Left ventricle myocardium inferior (tissue), 1 donor: ENCODE measurements at regions not wholly inside any gene's neighbourhood (a gene's known extent, or its start where the extent isn't known, plus 50 kb on each side); places are given as distances from the start of the nearest gene placed in this dataset.

Experiments
- DNase-seq: peaks from one replicate; pipeline ENCODE4 v3.0.0-alpha.2; 2020
- H3K27ac ChIP-seq: fragments of 200-600 bp; replicated peaks from 2 replicates; pipeline ENCODE4 v1.8.0; 2021
- H3K27me3 ChIP-seq: fragments of 200-600 bp; 2 replicates; pipeline ENCODE4 v1.8.0; 2021; ENCODE audit warnings: low read depth
- H3K36me3 ChIP-seq: fragments of 200-600 bp; 2 replicates; pipeline ENCODE4 v1.8.0; 2021
- H3K4me1 ChIP-seq: fragments of 200-600 bp; 2 replicates; pipeline ENCODE4 v1.8.0; 2021
- H3K4me3 ChIP-seq: fragments of 200-600 bp; 2 replicates; pipeline ENCODE4 v1.8.0; 2021; ENCODE audit warnings: mild to moderate bottlenecking, moderate library complexity
- H3K9me3 ChIP-seq: fragments of 200-600 bp; replicated peaks from 2 replicates; pipeline ENCODE4 v1.8.0; 2021
- CTCF ChIP-seq: fragments of 200-600 bp; IDR thresholded peaks from 2 replicates; pipeline ENCODE4 v1.8.0; 2021; ENCODE audit warnings: antibody characterized with exemption, mild to moderate bottlenecking, borderline replicate concordance
- intact Hi-C: fragments of 100-400 bp; cut with micrococcal nuclease; formaldehyde crosslinking; loops from one replicate; pipeline ENCODE4 v1.11.0; 2022
- donor health status: DM: no; HTN: yes; CAD: no; lungs with severe emphysema.

- intact Hi-C loops = no loop called here
- no peak for TF ChIP-seq CTCF
- DNase-seq = no peak
- H3K36me3 ChIP-seq = no peaks in the 10 kb centered on the region
- no peak overlapping the region for H3K27ac ChIP-seq
- H3K4me1 ChIP-seq = no peaks in the 10 kb centered on the region
- H3K4me3 ChIP-seq = no peak overlapping the region
- H3K9me3 ChIP-seq = no peaks in the 10 kb centered on the region
- peaks cover 31% of the 10 kb centered on the region for H3K27me3 ChIP-seq
Measured at GRCh38 chr11:45530111-45530510, 135.3 kb downstream of the CHST1 start.

GRCh38 chr11:45528435-45528834 lies 137.0 kb downstream of the CHST1 start:
- Histone ChIP-seq H3K4me3 (no peak overlapping the region), H3K27ac (no peak overlapping the region), H3K27me3 (peaks cover 20% of the 10 kb centered on the region), H3K4me1 (no peaks in the 10 kb centered on the region), H3K36me3 (no peaks in the 10 kb centered on the region), H3K9me3 (no peaks in the 10 kb centered on the region)
- no peak for TF ChIP-seq CTCF
- intact Hi-C loops = no loop called here
- no peak for DNase-seq

GRCh38 chr11:45527898-45528297 lies 137.5 kb downstream of the CHST1 start:
- Histone ChIP-seq H3K27me3 (peaks cover 20% of the 10 kb centered on the region), H3K9me3 (peaks cover 4% of the 10 kb centered on the region), H3K4me1 (no peaks in the 10 kb centered on the region), H3K27ac (no peak overlapping the region), H3K4me3 (no peak overlapping the region), H3K36me3 (no peaks in the 10 kb centered on the region)
- no peak for TF ChIP-seq CTCF
- intact Hi-C loops = no loop called here
- no peak for DNase-seq

- no peak for TF ChIP-seq CTCF
- intact Hi-C loops = no loop called here
- Histone ChIP-seq H3K9me3 (peaks cover 6% of the 10 kb centered on the region), H3K27ac (no peak overlapping the region), H3K36me3 (no peaks in the 10 kb centered on the region), H3K4me1 (no peaks in the 10 kb centered on the region), H3K4me3 (no peak overlapping the region), H3K27me3 (peaks cover 20% of the 10 kb centered on the region)
- no peak for DNase-seq
Measured at GRCh38 chr11:45525393-45525792, 140.0 kb downstream of the CHST1 start.

- peaks cover 14% of the 10 kb centered on the region for H3K27me3 ChIP-seq
- H3K27ac ChIP-seq = no peak overlapping the region
- H3K4me1 ChIP-seq = no peaks in the 10 kb centered on the region
- no peak overlapping the region for H3K4me3 ChIP-seq
- no peak for DNase-seq
- H3K9me3 ChIP-seq = peaks cover 6% of the 10 kb centered on the region
- no peak for TF ChIP-seq CTCF
- H3K36me3 ChIP-seq = no peaks in the 10 kb centered on the region
- intact Hi-C loops = no loop called here
Measured at GRCh38 chr11:45523760-45524159, 141.7 kb downstream of the CHST1 start.
